Psoas muscle (tissue), 7 donors: ENCODE measurements at regions not wholly inside any gene's neighbourhood (a gene's known extent, or its start where the extent isn't known, plus 50 kb on each side); places are given as distances from the start of the nearest gene placed in this dataset.

Experiments
- ATAC-seq, 4 donors: fragments of 200-7000 bp; cut with Tn5 transposase; one replicate each; pipeline ENCODE4 v1.9.1; 2020; ENCODE audit warnings: moderate library complexity in 3 of 4, mild to moderate bottlenecking in 2 of 4
- DNase-seq, 2 donors: peaks; one replicate each; pipeline ENCODE4 v3.0.0-alpha.2; 2020
- H3K27ac ChIP-seq: fragments of 200-600 bp; one replicate; pipeline ENCODE4 v1.8.0; 2022
- H3K27me3 ChIP-seq, 3 donors: fragments of 200-600 bp in 1 of 3; one replicate each; pipeline versions ENCODE4 v1.6.1 to v1.8.0; 2013 to 2022; ENCODE audit warnings: low read length in 2 of 3, mild to moderate bottlenecking in 2 of 3, moderate library complexity in 1 of 3; ENCODE audit not compliant: insufficient read depth in 3 of 3
- H3K36me3 ChIP-seq, 2 donors: fragments of 200-600 bp in 1 of 2; one replicate each; pipeline versions ENCODE4 v1.6.1 to v1.8.0; 2013 to 2022; ENCODE audit warnings: low read depth in 1 of 2, mild to moderate bottlenecking in 1 of 2, moderate library complexity in 1 of 2; ENCODE audit not compliant: insufficient read depth in 1 of 2
- H3K4me1 ChIP-seq: fragments of 200-600 bp; one replicate; pipeline ENCODE4 v1.8.0; 2022
- H3K4me3 ChIP-seq: fragments of 200-600 bp; one replicate; pipeline ENCODE4 v1.8.0; 2022; ENCODE audit warnings: mild to moderate bottlenecking
- H3K9me3 ChIP-seq: fragments of 200-600 bp; one replicate; pipeline ENCODE4 v1.8.0; 2022
- WGBS, 3 donors: extraction: QIAGEN DNeasy Blood & Tissue Kit; methylation state at CpG; one replicate each; pipeline versions ENCODE4 v1.1.6 to v1.1.7; 2013; 5-methylcytosine and 5-hydroxymethylcytosine counted together
- intact Hi-C, 2 donors: fragments of 100-400 bp; cut with DNase I; formaldehyde crosslinking; loops; one replicate each; pipeline versions ENCODE4 v1.11.0 to v1.14.2; 2022
- TF ChIP-seq, protein P1 (sequence below): fragments of 200-600 bp; IDR thresholded peaks from one replicate; pipeline ENCODE4 v1.8.0; 2022; ENCODE audit warnings: antibody characterized with exemption
- donor health status: healthy with polysubstance abuse.
- donor health status: DM: no; HTN: no; CAD: no; lungs with moderate emphysema.
- donor health status: Bipolar disorder and iron deficiency.
- donor health status: healthy.
- donor health status: DM: yes; HTN: yes; CAD: no.
- donor health status: DM: no; HTN: no; CAD: no.
- donor health status: DM: yes; HTN: yes; CAD: no.

- peaks cover 0 to 1% (median 0%) of the 10 kb centered on the region in 3 donors for H3K27me3 ChIP-seq
- H3K4me1 ChIP-seq: no peaks in the 10 kb centered on the region
- no peak overlapping the region for H3K4me3 ChIP-seq
- no peak for ATAC-seq
- H3K9me3 ChIP-seq: no peaks in the 10 kb centered on the region
- intact Hi-C loops: no loop called here
- WGBS, 3 donors: 75 to 84% (median 81%) methylated on average over 7 of the region's 7 CpGs
- TF ChIP-seq, protein P1, sequence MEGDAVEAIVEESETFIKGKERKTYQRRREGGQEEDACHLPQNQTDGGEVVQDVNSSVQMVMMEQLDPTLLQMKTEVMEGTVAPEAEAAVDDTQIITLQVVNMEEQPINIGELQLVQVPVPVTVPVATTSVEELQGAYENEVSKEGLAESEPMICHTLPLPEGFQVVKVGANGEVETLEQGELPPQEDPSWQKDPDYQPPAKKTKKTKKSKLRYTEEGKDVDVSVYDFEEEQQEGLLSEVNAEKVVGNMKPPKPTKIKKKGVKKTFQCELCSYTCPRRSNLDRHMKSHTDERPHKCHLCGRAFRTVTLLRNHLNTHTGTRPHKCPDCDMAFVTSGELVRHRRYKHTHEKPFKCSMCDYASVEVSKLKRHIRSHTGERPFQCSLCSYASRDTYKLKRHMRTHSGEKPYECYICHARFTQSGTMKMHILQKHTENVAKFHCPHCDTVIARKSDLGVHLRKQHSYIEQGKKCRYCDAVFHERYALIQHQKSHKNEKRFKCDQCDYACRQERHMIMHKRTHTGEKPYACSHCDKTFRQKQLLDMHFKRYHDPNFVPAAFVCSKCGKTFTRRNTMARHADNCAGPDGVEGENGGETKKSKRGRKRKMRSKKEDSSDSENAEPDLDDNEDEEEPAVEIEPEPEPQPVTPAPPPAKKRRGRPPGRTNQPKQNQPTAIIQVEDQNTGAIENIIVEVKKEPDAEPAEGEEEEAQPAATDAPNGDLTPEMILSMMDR: no peak
- H3K27ac ChIP-seq: no peak overlapping the region
- H3K36me3 ChIP-seq: no peaks in the 10 kb centered on the region
- no peak for DNase-seq
Measured at GRCh38 chr10:130875897-130876472, 435.5 kb downstream of the TCERG1L start.

DNA sequence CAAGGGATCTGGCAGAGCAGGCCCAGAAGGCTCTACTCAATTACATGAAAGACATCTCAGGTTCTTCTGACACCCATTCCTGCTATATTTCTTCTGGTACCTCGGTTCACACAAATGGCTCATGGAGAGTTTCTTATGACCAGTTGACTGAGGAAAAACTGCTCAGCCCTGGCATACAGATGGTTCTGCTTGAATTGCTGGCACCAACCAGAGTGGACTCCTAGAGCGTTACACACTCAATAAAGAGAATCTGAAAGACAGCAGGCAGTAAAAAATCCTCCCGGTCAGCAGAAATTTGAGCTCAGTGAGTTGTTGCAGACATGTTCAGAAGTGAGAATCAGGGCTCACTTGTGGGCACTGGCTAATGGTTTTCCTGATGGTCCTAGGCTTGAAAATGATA is 434.4 kb downstream of the TCERG1L start:
- H3K4me3 ChIP-seq: no peak overlapping the region

GRCh38 chr10:130878131-130878530 is 433.4 kb downstream of the TCERG1L start:
- WGBS, 3 donors: 90 to 100% (median 95%) methylated on average over 1 of the region's 1 CpG
- H3K4me1 ChIP-seq: no peaks in the 10 kb centered on the region
- TF ChIP-seq, protein P1: no peak
- H3K36me3 ChIP-seq: no peaks in the 10 kb centered on the region
- ATAC-seq (no peak), DNase-seq (no peak)
- intact Hi-C loops: no loop called here
- H3K27me3 ChIP-seq: peaks cover 0 to 1% (median 0%) of the 10 kb centered on the region in 3 donors
- H3K27ac ChIP-seq: no peak overlapping the region
- no peaks in the 10 kb centered on the region for H3K9me3 ChIP-seq
- no peak overlapping the region for H3K4me3 ChIP-seq

More for the DNA sequence above, 434.4 kb downstream of the TCERG1L start:
- ATAC-seq (no peak), DNase-seq (no peak)
- Histone ChIP-seq H3K27me3 (peaks cover 0 to 1% (median 0%) of the 10 kb centered on the region in 3 donors), H3K27ac (no peak overlapping the region), H3K9me3 (no peaks in the 10 kb centered on the region), H3K4me1 (no peaks in the 10 kb centered on the region), H3K36me3 (no peaks in the 10 kb centered on the region)
- TF ChIP-seq, protein P1: no peak
- 23 to 35% (median 30%) methylated on average over 3 of the region's 3 CpGs for WGBS, 3 donors
- intact Hi-C loops: no loop called here

GRCh38 chr10:130882906-130883305 is 428.6 kb downstream of the TCERG1L start:
- Histone ChIP-seq H3K27ac (no peak overlapping the region), H3K27me3 (peaks cover 0 to 18% (median 2%) of the 10 kb centered on the region in 3 donors), H3K9me3 (no peaks in the 10 kb centered on the region), H3K4me1 (no peaks in the 10 kb centered on the region), H3K36me3 (no peaks in the 10 kb centered on the region), H3K4me3 (no peak overlapping the region)
- DNase-seq (no peak), ATAC-seq (no peak)
- intact Hi-C loops: no loop called here
- WGBS, 3 donors: 60 to 67% (median 67%) methylated on average over 3 of the region's 3 CpGs
- TF ChIP-seq, protein P1: no peak

DNA sequence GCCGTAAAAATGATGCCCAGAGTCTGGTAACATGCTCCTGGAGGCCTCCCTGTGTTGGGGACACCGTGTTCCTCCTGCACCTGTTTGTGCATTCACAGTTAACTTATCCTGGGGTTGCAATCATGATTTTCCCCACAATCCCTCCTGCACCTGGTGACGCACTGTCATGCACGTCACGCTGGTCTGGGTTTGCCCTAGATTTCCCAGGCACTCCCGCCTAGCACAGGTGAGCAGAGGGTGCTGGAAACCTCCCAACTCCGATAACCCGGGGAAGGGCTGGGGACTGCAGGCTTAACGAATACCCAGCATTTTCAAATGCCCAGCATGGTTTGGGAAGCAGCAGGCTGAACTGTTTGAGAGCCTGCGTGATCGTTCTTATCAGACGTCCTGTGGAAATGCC is 427.1 kb downstream of the TCERG1L start:
- Histone ChIP-seq H3K4me3 (no peak overlapping the region), H3K27ac (no peak overlapping the region), H3K27me3 (peaks cover 0 to 18% (median 2%) of the 10 kb centered on the region in 3 donors), H3K9me3 (no peaks in the 10 kb centered on the region), H3K36me3 (no peaks in the 10 kb centered on the region), H3K4me1 (no peaks in the 10 kb centered on the region)
- 63 to 72% (median 68%) methylated on average over 12 of the region's 12 CpGs for WGBS, 3 donors
- TF ChIP-seq, protein P1: no peak
- intact Hi-C loops: no loop called here
- no peak for ATAC-seq
- DNase-seq: no peak
